ENCODE measurements at regions not wholly inside any gene's neighbourhood (a gene's known extent, or its start where the extent isn't known, plus 50 kb on each side); places are given as distances from the start of the nearest gene placed in this dataset.

DNA sequence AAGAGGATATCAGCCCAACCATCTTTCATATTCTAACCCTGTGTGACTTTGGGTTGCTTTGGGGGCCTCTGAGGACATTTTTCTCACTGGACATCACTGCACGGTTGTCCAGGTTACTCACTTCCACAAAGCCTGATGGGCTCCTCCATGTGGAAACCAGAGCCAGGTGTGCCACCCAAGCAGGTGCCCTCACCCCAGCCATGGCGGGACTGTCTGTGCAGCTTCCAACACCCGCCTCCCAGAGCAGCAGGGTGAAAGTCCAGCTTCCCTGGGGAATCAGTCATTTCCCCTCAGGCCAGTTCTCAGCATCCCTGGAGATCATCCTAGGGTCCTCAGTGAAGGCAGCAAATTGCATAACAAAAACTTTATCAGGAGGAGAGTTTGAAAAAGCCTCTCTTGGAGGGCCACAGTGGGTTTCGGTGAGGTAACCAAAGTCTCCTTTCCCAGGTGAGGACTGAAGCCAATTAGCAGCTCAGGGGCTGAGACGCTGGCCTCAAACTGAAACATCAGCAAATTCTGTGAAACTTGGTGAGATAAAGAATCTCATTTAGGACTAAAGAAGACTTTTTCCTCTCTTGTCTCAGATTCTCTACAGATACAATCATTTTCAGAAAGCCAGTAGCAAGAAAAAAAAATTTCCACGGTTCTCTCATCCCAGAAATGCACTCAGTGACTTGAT is 289.6 kb upstream of the CDH4 start:
- no peak for TF ChIP-seq POLR2A (IDR thresholded peaks at IDR 0.05)
- TF ChIP-seq, protein P1, sequence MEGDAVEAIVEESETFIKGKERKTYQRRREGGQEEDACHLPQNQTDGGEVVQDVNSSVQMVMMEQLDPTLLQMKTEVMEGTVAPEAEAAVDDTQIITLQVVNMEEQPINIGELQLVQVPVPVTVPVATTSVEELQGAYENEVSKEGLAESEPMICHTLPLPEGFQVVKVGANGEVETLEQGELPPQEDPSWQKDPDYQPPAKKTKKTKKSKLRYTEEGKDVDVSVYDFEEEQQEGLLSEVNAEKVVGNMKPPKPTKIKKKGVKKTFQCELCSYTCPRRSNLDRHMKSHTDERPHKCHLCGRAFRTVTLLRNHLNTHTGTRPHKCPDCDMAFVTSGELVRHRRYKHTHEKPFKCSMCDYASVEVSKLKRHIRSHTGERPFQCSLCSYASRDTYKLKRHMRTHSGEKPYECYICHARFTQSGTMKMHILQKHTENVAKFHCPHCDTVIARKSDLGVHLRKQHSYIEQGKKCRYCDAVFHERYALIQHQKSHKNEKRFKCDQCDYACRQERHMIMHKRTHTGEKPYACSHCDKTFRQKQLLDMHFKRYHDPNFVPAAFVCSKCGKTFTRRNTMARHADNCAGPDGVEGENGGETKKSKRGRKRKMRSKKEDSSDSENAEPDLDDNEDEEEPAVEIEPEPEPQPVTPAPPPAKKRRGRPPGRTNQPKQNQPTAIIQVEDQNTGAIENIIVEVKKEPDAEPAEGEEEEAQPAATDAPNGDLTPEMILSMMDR (IDR thresholded peaks at IDR 0.05) = no peak

Data from stomach (tissue), 4 donors.